CD14-positive monocyte (primary cell): ENCODE measurements at regions not wholly inside any gene's neighbourhood (a gene's known extent, or its start where the extent isn't known, plus 50 kb on each side); places are given as distances from the start of the nearest gene placed in this dataset.

Source experiments
- DNase-seq, 3 donors: peaks; one replicate each; pipeline ENCODE4 v3.0.0-alpha.2; 2011 to 2022
- H2AFZ ChIP-seq: 2 replicates; pipeline ENCODE4 v1.6.0; 2012; ENCODE audit warnings: mild to moderate bottlenecking, low read depth, low read length, inconsistent platforms; ENCODE audit not compliant: insufficient read depth, poor library complexity, severe bottlenecking
- H3K27ac ChIP-seq, 2 donors: 1 replicate in 1 of 2; 2 replicates in 1 of 2; pipeline ENCODE4 v1.5.1; 2012 to 2013; ENCODE audit warnings: low read length in 2 of 2, control low read depth in 1 of 2, inconsistent platforms in 1 of 2, low read depth in 1 of 2, mild to moderate bottlenecking in 1 of 2
- H3K27me3 ChIP-seq, 2 donors: one replicate each; pipeline versions ENCODE4 v1.6.0 to v1.6.1; 2011 to 2013; ENCODE audit warnings: low read length in 2 of 2; ENCODE audit not compliant: control insufficient read depth in 2 of 2, insufficient read depth in 2 of 2
- H3K36me3 ChIP-seq, 2 donors: replicated peaks in 1 of 2; 1 replicate in 1 of 2; 2 replicates in 1 of 2; pipeline versions ENCODE4 v1.5.1 to v1.6.1; 2012 to 2013; ENCODE audit warnings: low read length in 2 of 2, control low read depth in 1 of 2, inconsistent platforms in 1 of 2, mild to moderate bottlenecking in 1 of 2; ENCODE audit not compliant: insufficient read depth in 2 of 2, control insufficient read depth in 1 of 2
- H3K4me1 ChIP-seq, 2 donors: 1 replicate in 1 of 2; 2 replicates in 1 of 2; pipeline versions ENCODE4 v1.5.1 to v1.6.1; 2012 to 2013; ENCODE audit warnings: low read length in 2 of 2, control low read depth in 1 of 2, inconsistent platforms in 1 of 2, mild to moderate bottlenecking in 1 of 2, moderate library complexity in 1 of 2; ENCODE audit not compliant: insufficient read depth in 2 of 2, control insufficient read depth in 1 of 2
- H3K4me2 ChIP-seq: replicated peaks from 2 replicates; pipeline ENCODE3; 2012; ENCODE audit warnings: low read length, moderate library complexity, mild to moderate bottlenecking; ENCODE audit not compliant: poor library complexity, severe bottlenecking; ENCODE audit errors: extremely low read depth
- H3K4me3 ChIP-seq, 3 experiments: fragments of 200-600 bp in 1 of 3; sonication (generic) in 1 of 3; replicated peaks in 1 of 3; 1 replicate in 2 of 3; 2 replicates in 1 of 3; pipeline ENCODE4 v1.5.1; 2011 to 2013; ENCODE audit warnings: low read length in 3 of 3, mild to moderate bottlenecking in 3 of 3, control low read depth in 2 of 3, low read depth in 2 of 3, inconsistent platforms in 1 of 3, moderate library complexity in 1 of 3
- H3K79me2 ChIP-seq: 2 replicates; pipeline ENCODE4 v1.6.0; 2012; ENCODE audit warnings: mild to moderate bottlenecking, control low read depth, inconsistent platforms, low read length, moderate library complexity; ENCODE audit not compliant: insufficient read depth
- H3K9ac ChIP-seq: 2 replicates; pipeline ENCODE4 v1.6.0; 2017; ENCODE audit warnings: low read length, mild to moderate bottlenecking; ENCODE audit not compliant: insufficient read depth, poor library complexity, severe bottlenecking
- H3K9me3 ChIP-seq, 2 donors: replicated peaks in 1 of 2; 1 replicate in 1 of 2; 2 replicates in 1 of 2; pipeline versions ENCODE4 v1.5.1 to v1.6.1; 2012 to 2013; ENCODE audit warnings: low read length in 2 of 2, control low read depth in 1 of 2; ENCODE audit not compliant: control insufficient read depth in 1 of 2, insufficient read depth in 1 of 2
- H4K20me1 ChIP-seq: 2 replicates; pipeline ENCODE4 v1.6.0; 2012; ENCODE audit warnings: mild to moderate bottlenecking, low read length, control low read depth, moderate library complexity; ENCODE audit not compliant: insufficient read depth
- H3K27ac Mint-ChIP-seq, 7 donors: one replicate each; pipeline ENCODE4 v1.8.0; 2020; ENCODE audit warnings: mild to moderate bottlenecking in 7 of 7, mixed read lengths in 7 of 7, moderate library complexity in 6 of 7, inconsistent platforms in 2 of 7
- H3K27me3 Mint-ChIP-seq, 3 donors: one replicate each; pipeline ENCODE4 v1.8.0; 2021 to 2022; ENCODE audit warnings: low read depth in 3 of 3, mild to moderate bottlenecking in 3 of 3, mixed read lengths in 3 of 3, moderate library complexity in 3 of 3, inconsistent platforms in 1 of 3
- H3K36me3 Mint-ChIP-seq, 2 donors: one replicate each; pipeline ENCODE4 v1.8.0; 2020; ENCODE audit warnings: mixed read lengths in 2 of 2, inconsistent platforms in 1 of 2, mild to moderate bottlenecking in 1 of 2
- H3K4me1 Mint-ChIP-seq: one replicate; pipeline ENCODE4 v1.8.0; 2020; ENCODE audit warnings: mild to moderate bottlenecking, mixed read lengths
- H3K4me3 Mint-ChIP-seq, 2 donors: one replicate each; pipeline ENCODE4 v1.8.0; 2020; ENCODE audit warnings: mild to moderate bottlenecking in 2 of 2, mixed read lengths in 2 of 2, moderate library complexity in 1 of 2
- H3K9me3 Mint-ChIP-seq, 7 donors: one replicate each; pipeline ENCODE4 v1.8.0; 2020 to 2022; ENCODE audit warnings: mixed read lengths in 7 of 7, mild to moderate bottlenecking in 6 of 7, moderate library complexity in 6 of 7, inconsistent platforms in 2 of 7
- WGBS: methylation state at CpG from one replicate; pipeline ENCODE4 v1.1.5; 2013; ENCODE audit warnings: missing lambda C conversion rate; ENCODE audit not compliant: insufficient coverage; 5-methylcytosine and 5-hydroxymethylcytosine counted together
- intact Hi-C, 2 donors: fragments of 100-400 bp; cut with micrococcal nuclease; formaldehyde crosslinking; loops; one replicate each; pipeline versions ENCODE4 v1.15.0 to v1.15.1; 2023
- TF ChIP-seq, protein P1 (sequence below): fragments of 200-600 bp; IDR thresholded peaks from one replicate; pipeline ENCODE4 v1.8.0; 2022; ENCODE audit warnings: antibody characterized with exemption, mild to moderate bottlenecking

GRCh38 chr20:53888510-53888909 is 181.9 kb downstream of the BCAS1 start:
- no peaks in the 10 kb centered on the region for H3K27me3 ChIP-seq
- Mint-ChIP-seq H3K9me3 (peaks cover 0 to 2% (median 0%) of the 10 kb centered on the region in 7 donors), H3K27me3 (no peaks in the 10 kb centered on the region), H3K27ac (no peak overlapping the region), H3K36me3 (peaks cover 0 to 1% of the 10 kb centered on the region in 2 donors), H3K4me3 (no peak overlapping the region), H3K4me1 (peaks cover 20% of the 10 kb centered on the region)
- H2AFZ ChIP-seq: no peak overlapping the region
- H3K27ac ChIP-seq: no peak overlapping the region
- no peak overlapping the region for H3K4me3 ChIP-seq
- peaks cover 4 to 7% of the 10 kb centered on the region in 2 donors for H3K4me1 ChIP-seq
- WGBS: 60% methylated on average over 2 of the region's 4 CpGs
- H4K20me1 ChIP-seq: no peaks in the 10 kb centered on the region
- no peak for DNase-seq
- H3K79me2 ChIP-seq: no peaks in the 10 kb centered on the region
- H3K9ac ChIP-seq: no peak overlapping the region
- no peak overlapping the region for H3K4me2 ChIP-seq
- TF ChIP-seq, protein P1, sequence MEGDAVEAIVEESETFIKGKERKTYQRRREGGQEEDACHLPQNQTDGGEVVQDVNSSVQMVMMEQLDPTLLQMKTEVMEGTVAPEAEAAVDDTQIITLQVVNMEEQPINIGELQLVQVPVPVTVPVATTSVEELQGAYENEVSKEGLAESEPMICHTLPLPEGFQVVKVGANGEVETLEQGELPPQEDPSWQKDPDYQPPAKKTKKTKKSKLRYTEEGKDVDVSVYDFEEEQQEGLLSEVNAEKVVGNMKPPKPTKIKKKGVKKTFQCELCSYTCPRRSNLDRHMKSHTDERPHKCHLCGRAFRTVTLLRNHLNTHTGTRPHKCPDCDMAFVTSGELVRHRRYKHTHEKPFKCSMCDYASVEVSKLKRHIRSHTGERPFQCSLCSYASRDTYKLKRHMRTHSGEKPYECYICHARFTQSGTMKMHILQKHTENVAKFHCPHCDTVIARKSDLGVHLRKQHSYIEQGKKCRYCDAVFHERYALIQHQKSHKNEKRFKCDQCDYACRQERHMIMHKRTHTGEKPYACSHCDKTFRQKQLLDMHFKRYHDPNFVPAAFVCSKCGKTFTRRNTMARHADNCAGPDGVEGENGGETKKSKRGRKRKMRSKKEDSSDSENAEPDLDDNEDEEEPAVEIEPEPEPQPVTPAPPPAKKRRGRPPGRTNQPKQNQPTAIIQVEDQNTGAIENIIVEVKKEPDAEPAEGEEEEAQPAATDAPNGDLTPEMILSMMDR: no peak
- H3K36me3 ChIP-seq: no peaks in the 10 kb centered on the region
- no peaks in the 10 kb centered on the region for H3K9me3 ChIP-seq
- intact Hi-C loops: no loop called here

GRCh38 chr20:53887973-53888372 is 182.4 kb downstream of the BCAS1 start:
- TF ChIP-seq, protein P1: no peak
- Histone ChIP-seq H3K36me3 (no peaks in the 10 kb centered on the region), H3K4me1 (peaks cover 3% of the 10 kb centered on the region in 2 donors), H2AFZ (no peak overlapping the region), H3K79me2 (no peaks in the 10 kb centered on the region), H3K4me3 (no peak overlapping the region), H3K9ac (no peak overlapping the region), H3K27ac (no peak overlapping the region), H4K20me1 (no peaks in the 10 kb centered on the region), H3K27me3 (no peaks in the 10 kb centered on the region), H3K9me3 (no peaks in the 10 kb centered on the region), H3K4me2 (no peak overlapping the region)
- Mint-ChIP-seq H3K27ac (no peak overlapping the region), H3K9me3 (peaks cover 0 to 2% (median 0%) of the 10 kb centered on the region in 7 donors), H3K4me3 (peak overlapping the region in 1 of 2 donors; percentile 5), H3K36me3 (no peaks in the 10 kb centered on the region), H3K4me1 (peaks cover 14% of the 10 kb centered on the region), H3K27me3 (no peaks in the 10 kb centered on the region)
- 93% methylated on average over 3 of the region's 10 CpGs for WGBS
- intact Hi-C loops: no loop called here
- DNase-seq: no peak
